ENCODE measurements at regions not wholly inside any gene's neighbourhood (a gene's known extent, or its start where the extent isn't known, plus 50 kb on each side); places are given as distances from the start of the nearest gene placed in this dataset.

- no peak for TF ChIP-seq KLF6 (CRISPR knock-in tag; IDR thresholded peaks at IDR 0.05; ENCODE audit: borderline replicate concordance)
- TF ChIP-seq HINFP (tag; conservative IDR thresholded peaks at IDR 0.05; ENCODE audit: low read depth), result no peak
- TF ChIP-seq GABPB1 (CRISPR knock-in tag; IDR thresholded peaks at IDR 0.05), result no peak
- no peak for TF ChIP-seq RBM34 (IDR thresholded peaks at IDR 0.05; ENCODE audit: borderline replicate concordance, insufficient read depth, low read length)
- TF ChIP-seq ZNF165 (CRISPR knock-in tag; IDR thresholded peaks at IDR 0.05; ENCODE audit: borderline replicate concordance), result no peak
- TF ChIP-seq ZNF175 (CRISPR knock-in tag; IDR thresholded peaks at IDR 0.05; ENCODE audit: low read depth), result no peak
- no peak for TF ChIP-seq KLF1 (tag; IDR thresholded peaks at IDR 0.05)
- TF ChIP-seq ZNF395 (CRISPR knock-in tag; IDR thresholded peaks at IDR 0.05), result no peak
Measured at GRCh38 chr18:60662491-60662890, 289.9 kb upstream of the MC4R start (continued).
